ENCODE measurements at regions not wholly inside any gene's neighbourhood (a gene's known extent, or its start where the extent isn't known, plus 50 kb on each side); places are given as distances from the start of the nearest gene placed in this dataset.

DNA sequence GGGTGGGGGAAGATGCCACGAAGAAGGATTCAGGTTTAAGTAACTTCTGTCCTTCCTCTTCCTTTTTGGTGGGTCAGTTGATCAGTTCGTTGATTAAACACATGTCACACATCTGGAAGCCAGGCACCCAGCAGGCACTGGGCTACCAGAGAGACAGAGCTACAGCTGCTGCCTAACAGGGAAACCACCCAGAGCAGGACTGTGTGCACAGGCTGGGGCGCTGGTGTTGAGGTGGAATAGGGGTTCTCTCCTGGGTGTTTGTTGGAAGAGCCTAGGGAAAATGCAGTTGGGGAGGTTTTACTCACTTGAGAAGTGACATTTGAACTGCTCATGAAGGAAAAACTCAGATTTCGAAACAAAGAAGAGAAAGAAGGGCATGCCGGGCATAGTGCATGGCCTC, 152.4 kb downstream of the IRX5 start:
- CTCF ChIA-PET = no interaction called here
- no peaks in the 10 kb centered on the region for H3K27me3 Mint-ChIP-seq (ENCODE audit: insufficient read depth, unreplicated experiment)
- no peak overlapping the region for H3K4me3 Mint-ChIP-seq (ENCODE audit: unreplicated experiment)
- POLR2A ChIA-PET = no interaction called here
- no peak overlapping the region for H3K27ac Mint-ChIP-seq (ENCODE audit: low read depth, unreplicated experiment)
- TF ChIP-seq, protein P1, sequence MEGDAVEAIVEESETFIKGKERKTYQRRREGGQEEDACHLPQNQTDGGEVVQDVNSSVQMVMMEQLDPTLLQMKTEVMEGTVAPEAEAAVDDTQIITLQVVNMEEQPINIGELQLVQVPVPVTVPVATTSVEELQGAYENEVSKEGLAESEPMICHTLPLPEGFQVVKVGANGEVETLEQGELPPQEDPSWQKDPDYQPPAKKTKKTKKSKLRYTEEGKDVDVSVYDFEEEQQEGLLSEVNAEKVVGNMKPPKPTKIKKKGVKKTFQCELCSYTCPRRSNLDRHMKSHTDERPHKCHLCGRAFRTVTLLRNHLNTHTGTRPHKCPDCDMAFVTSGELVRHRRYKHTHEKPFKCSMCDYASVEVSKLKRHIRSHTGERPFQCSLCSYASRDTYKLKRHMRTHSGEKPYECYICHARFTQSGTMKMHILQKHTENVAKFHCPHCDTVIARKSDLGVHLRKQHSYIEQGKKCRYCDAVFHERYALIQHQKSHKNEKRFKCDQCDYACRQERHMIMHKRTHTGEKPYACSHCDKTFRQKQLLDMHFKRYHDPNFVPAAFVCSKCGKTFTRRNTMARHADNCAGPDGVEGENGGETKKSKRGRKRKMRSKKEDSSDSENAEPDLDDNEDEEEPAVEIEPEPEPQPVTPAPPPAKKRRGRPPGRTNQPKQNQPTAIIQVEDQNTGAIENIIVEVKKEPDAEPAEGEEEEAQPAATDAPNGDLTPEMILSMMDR (IDR thresholded peaks at IDR 0.05; ENCODE audit: unreplicated experiment) = no peak
- intact Hi-C loops (cut with micrococcal nuclease) = no loop called here
- no peak for DNase-seq (ENCODE audit: unreplicated experiment)
- no peaks in the 10 kb centered on the region for H3K4me1 Mint-ChIP-seq (ENCODE audit: insufficient read depth, unreplicated experiment)
- no TSS peak for BruUV-seq (replicated peaks)
- H3K9me3 Mint-ChIP-seq (ENCODE audit: unreplicated experiment) = no peaks in the 10 kb centered on the region
- H3K36me3 Mint-ChIP-seq (ENCODE audit: insufficient read depth, unreplicated experiment) = no peaks in the 10 kb centered on the region

DNA sequence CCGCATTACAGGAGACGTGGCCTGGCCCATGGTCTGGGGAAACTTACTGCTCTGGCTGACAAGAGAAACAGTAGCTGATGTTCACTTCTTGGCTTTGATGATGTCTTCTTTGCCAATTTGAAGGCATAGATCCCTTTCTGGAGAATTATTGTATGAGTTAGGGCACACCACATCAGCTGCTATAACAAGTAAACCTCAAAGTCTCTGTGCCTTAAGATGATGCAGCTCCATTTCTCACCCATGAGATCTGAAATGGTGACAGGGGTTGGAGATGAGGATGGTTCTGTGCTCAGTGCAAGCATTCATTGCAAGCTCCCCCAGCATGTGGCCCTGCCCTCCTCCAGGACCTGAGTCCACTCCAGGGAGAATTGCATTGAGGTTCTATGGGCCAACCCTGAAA, 157.4 kb downstream of the IRX5 start:
- H3K27ac Mint-ChIP-seq (ENCODE audit: low read depth, unreplicated experiment) = no peak overlapping the region
- no peaks in the 10 kb centered on the region for H3K27me3 Mint-ChIP-seq (ENCODE audit: insufficient read depth, unreplicated experiment)
- TF ChIP-seq, protein P1 (IDR thresholded peaks at IDR 0.05; ENCODE audit: unreplicated experiment) = no peak
- intact Hi-C loops (cut with micrococcal nuclease) = no loop called here
- DNase-seq (ENCODE audit: unreplicated experiment) = no peak
- no peak overlapping the region for H3K4me3 Mint-ChIP-seq (ENCODE audit: unreplicated experiment)
- CTCF ChIA-PET = no interaction called here
- no peaks in the 10 kb centered on the region for H3K36me3 Mint-ChIP-seq (ENCODE audit: insufficient read depth, unreplicated experiment)
- no TSS peak for BruUV-seq (replicated peaks)
- POLR2A ChIA-PET = interaction anchor here (0.6 kb wide), 1 partner anchor 456 kb away, joined by 3 read pairs; no protein-coding TSS in a partner anchor
- no peaks in the 10 kb centered on the region for H3K4me1 Mint-ChIP-seq (ENCODE audit: insufficient read depth, unreplicated experiment)
- H3K9me3 Mint-ChIP-seq (ENCODE audit: unreplicated experiment) = no peaks in the 10 kb centered on the region

DNA sequence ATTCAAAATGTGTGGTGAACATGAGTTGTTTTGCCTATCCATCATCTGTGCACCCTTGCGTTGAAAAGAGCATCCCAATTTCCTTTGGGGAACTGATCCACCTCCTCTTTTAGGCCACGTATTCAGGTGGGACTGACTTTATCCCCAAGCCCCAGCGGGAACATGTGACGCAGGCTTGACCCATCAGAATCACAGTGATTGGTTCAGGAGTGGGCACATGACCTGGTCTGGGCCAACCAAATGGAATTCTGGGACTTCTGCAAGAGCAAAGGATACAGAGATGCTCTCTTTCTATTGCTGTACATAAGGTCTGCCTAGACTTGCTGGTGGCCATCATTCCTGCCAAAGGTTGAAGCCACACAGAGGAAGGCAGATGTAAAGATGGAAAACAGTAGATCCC, 158.9 kb downstream of the IRX5 start:
- ChIA-PET POLR2A (no interaction called here), CTCF (no interaction called here)
- Mint-ChIP-seq H3K27ac (ENCODE audit: low read depth, unreplicated experiment) (no peak overlapping the region), H3K4me1 (ENCODE audit: insufficient read depth, unreplicated experiment) (no peaks in the 10 kb centered on the region), H3K4me3 (ENCODE audit: unreplicated experiment) (no peak overlapping the region), H3K36me3 (ENCODE audit: insufficient read depth, unreplicated experiment) (no peaks in the 10 kb centered on the region), H3K9me3 (ENCODE audit: unreplicated experiment) (no peaks in the 10 kb centered on the region), H3K27me3 (ENCODE audit: insufficient read depth, unreplicated experiment) (no peaks in the 10 kb centered on the region)
- no TSS peak for BruUV-seq (replicated peaks)
- intact Hi-C loops (cut with micrococcal nuclease) = no loop called here
- no peak for DNase-seq (ENCODE audit: unreplicated experiment)
- TF ChIP-seq, protein P1 (IDR thresholded peaks at IDR 0.05; ENCODE audit: unreplicated experiment) = no peak

DNA sequence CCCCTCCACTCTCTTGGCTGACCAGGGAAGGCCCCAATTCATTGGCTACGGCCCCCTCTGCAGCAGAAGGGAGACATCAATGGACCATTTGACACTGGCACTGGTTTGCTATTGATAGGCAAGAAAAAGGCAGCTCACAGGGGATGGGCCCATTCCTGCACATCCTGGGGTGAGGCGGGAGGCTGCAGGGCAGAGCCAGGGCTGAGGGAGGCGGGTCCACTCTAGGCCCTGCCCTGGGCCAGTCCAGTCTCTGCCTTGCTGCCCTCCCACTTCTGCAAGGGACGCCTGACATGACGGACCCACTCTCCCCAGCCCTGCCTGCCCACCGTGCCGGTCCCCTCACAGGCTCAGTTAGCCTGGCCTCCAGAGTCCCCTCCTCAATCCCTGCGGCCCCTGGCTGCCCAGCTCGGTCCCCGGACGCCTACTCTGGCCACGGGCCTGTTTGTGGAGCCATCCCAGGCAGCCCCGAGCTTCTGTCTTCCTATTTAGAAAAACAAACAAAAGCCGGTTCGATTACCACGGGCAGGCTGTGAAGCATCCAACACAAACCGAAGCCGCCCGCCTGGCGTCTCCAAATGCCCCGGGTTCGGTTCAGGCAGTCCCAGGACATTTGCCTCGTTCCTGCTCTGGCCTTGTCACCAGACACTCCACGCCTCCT, 160.7 kb downstream of the IRX5 start:
- Mint-ChIP-seq H3K4me1 (ENCODE audit: insufficient read depth, unreplicated experiment) (no peaks in the 10 kb centered on the region), H3K9me3 (ENCODE audit: unreplicated experiment) (no peaks in the 10 kb centered on the region), H3K27me3 (ENCODE audit: insufficient read depth, unreplicated experiment) (no peaks in the 10 kb centered on the region), H3K4me3 (ENCODE audit: unreplicated experiment) (no peak overlapping the region), H3K36me3 (ENCODE audit: insufficient read depth, unreplicated experiment) (no peaks in the 10 kb centered on the region), H3K27ac (ENCODE audit: low read depth, unreplicated experiment) (no peak overlapping the region)
- no TSS peak for BruUV-seq (replicated peaks)
- ChIA-PET POLR2A (no interaction called here), CTCF (no interaction called here)
- DNase-seq (ENCODE audit: unreplicated experiment) = no peak
- intact Hi-C loops (cut with micrococcal nuclease) = no loop called here
- TF ChIP-seq, protein P1 (IDR thresholded peaks at IDR 0.05; ENCODE audit: unreplicated experiment) = no peak
